GM21619 (cell line): ENCODE measurements at regions not wholly inside any gene's neighbourhood (a gene's known extent, or its start where the extent isn't known, plus 50 kb on each side); places are given as distances from the start of the nearest gene placed in this dataset.

Experiments
- ATAC-seq: cut with Tn5 transposase; IDR thresholded peaks from one replicate; pipeline ENCODE4 v1.9.1; 2021; ENCODE audit not compliant: unreplicated experiment

- no peak for ATAC-seq
These were observed 921.9 kb downstream of the QKI start for GRCh38 chr6:164336455-164336854.

GRCh38 chr6:164331026-164331425, 916.5 kb downstream of the QKI start:
- ATAC-seq: no peak

- no peak for ATAC-seq
These were observed 910.6 kb downstream of the QKI start for GRCh38 chr6:164325168-164325567.

GRCh38 chr6:164322533-164322932, 908.0 kb downstream of the QKI start:
- ATAC-seq: no peak

DNA sequence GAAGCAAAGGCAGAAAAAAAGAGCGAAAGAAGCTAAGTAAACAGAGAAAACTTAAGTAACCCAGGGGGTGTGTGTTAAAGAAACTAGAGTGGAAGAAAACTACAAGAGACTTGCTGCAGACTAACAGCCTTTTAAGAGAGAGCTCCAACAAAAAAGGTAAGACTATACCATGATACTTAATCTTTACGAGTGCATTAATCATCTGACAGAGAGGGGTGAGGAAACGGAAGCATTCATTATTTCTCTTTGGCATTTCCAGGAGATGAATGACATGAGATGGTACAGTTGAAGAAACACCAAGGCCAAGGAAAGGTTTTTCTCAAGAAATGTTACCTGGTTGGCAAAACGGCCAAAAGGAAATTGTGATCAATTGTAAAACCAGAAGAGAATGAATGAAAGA, 906.8 kb downstream of the QKI start:
- no peak for ATAC-seq

GRCh38 chr6:164315376-164315775, 900.9 kb downstream of the QKI start:
- ATAC-seq: no peak

DNA sequence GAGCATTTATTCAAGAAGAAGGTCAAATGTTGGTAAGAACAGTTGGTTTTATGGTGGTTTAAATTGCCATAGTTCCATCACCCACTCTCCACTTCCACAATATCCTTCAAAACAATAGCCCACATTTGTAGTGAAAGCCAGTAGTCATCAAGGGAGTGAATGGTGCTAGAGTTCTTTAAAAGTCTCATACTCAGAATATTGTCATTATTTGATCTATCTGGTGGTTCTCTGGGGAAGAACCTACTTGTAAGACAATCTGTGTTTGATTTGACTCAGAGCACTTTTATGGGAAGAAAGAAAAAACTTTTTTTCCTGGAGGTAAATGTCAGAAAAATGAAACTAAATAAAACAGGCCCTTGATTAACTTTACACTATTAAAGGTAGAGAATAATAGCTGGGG, 893.8 kb downstream of the QKI start:
- no peak for ATAC-seq

GRCh38 chr6:164303102-164303964, 888.8 kb downstream of the QKI start:
- no peak for ATAC-seq

- ATAC-seq: no peak
These were observed 881.9 kb downstream of the QKI start for GRCh38 chr6:164296411-164296810.

DNA sequence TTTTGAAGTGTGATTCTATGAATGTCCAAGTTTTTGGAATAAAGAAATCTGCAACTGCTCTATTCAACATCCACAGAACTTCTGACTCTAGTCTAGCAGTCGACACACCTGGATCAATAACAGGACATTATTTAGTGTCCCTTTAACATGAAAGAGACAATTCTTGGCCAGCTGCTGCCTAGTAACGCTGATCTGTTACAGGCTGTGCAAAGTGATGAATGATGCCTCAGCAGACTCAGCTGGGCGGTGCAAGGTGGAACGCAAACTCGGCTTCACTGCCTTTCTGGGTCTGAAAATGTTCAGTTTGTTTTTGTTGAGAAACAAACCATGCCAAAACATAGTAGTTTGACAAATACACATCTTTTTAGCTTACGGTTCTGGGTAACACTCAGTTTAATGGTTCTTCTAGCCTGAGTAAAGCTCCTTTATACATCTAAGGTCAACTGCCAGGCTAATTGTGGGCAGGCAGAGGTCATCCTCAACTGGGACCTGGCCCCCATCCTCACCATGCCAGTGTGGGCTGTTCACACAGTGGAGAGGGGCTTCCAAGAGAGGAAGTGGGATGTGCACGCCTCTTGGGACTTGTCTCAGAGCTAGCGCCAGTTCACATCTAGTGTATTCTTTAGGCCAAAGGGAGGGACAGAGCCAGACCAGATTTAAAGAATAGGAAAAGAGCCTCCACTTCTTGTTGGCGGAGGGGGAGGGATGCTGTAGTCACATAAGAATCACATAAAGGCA, 879.7 kb downstream of the QKI start:
- ATAC-seq: no peak

DNA sequence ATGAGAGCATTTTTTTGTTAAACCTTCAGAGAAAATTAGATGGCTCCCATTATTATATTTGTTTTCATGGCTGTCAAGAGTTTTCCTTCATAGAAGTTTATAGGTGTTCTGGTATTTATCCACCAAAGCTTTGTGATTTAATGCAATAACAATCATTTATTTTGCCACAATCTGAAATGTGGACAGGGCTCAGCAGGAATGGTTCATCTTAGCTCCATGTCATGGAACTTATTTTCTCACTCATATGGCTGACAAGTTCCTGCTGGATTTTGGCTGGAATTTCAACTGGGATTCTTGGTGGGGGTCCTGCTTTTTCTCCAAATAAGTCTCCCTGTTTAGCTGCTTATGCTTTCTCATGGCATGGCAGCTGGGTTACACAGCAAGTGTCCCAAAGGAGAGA, 876.7 kb downstream of the QKI start:
- no peak for ATAC-seq

DNA sequence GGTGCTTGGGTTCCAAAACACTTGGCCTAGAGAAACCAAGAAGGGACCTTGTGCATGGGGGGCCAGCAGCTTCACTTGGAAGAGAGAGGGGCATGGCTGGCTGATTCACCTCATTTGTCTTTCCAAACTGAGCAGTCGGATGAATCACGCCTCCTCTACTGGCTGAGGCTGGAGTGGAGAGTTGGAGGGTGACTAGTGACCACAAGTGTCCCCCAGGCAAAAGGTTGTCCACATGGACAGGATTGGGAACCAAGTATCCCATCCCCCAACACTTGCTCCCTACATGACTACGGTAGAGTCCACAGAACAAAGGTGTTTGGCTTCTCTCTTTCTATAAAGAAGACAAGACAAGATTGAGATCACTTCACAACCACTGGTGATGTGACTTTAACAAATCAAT, 875.6 kb downstream of the QKI start:
- ATAC-seq: no peak

GRCh38 chr6:164286011-164286410, 871.5 kb downstream of the QKI start:
- no peak for ATAC-seq

- no peak for ATAC-seq
These were observed 869.1 kb downstream of the QKI start for GRCh38 chr6:164283574-164283973.

- no peak for ATAC-seq
These were observed 861.7 kb downstream of the QKI start for GRCh38 chr6:164276211-164276610.

DNA sequence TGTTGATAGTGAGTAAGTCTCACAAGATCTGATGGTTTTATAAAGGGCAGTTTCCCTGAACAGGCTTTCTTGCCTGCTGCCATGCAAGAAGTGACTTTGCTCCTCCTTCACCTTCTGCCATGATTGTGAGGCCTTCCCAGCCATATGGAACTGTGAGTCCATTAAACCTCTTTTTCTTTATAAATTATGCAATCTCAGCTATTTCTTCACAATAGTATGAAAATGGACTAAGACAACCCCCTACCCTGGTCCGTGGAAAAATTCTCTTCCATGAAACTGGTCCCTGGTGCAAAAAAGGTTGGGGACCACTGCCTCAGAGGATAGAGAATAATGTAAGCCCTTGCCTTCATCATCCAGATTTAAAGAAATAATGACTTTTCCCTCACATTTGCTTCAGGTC, 861.3 kb downstream of the QKI start:
- ATAC-seq: no peak

- no peak for ATAC-seq
These were observed 860.0 kb downstream of the QKI start for GRCh38 chr6:164274493-164274892.

DNA sequence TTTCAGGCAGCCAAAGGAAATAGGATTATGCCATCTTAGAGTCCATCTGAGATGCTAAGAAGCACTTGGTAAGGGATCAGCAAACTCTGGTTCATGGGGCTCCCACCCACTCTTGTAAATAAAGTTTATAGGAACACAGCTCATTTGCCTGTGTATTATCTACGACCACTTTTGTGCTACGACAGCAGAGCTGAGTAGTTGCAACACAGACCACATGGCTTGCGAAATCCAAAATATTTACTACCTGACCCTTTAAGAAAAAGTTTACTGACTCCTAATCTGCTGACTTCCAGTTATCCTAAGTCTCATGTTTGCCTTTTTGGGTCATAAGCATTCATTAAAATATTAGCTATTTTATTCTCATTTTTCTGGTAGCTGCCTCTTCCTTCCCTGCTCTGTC, 859.0 kb downstream of the QKI start:
- ATAC-seq: no peak

GRCh38 chr6:164266851-164267250, 852.3 kb downstream of the QKI start:
- no peak for ATAC-seq

- no peak for ATAC-seq
These were observed 847.8 kb downstream of the QKI start for GRCh38 chr6:164262348-164262747.

- no peak for ATAC-seq
These were observed 843.9 kb downstream of the QKI start for GRCh38 chr6:164258421-164258820.

DNA sequence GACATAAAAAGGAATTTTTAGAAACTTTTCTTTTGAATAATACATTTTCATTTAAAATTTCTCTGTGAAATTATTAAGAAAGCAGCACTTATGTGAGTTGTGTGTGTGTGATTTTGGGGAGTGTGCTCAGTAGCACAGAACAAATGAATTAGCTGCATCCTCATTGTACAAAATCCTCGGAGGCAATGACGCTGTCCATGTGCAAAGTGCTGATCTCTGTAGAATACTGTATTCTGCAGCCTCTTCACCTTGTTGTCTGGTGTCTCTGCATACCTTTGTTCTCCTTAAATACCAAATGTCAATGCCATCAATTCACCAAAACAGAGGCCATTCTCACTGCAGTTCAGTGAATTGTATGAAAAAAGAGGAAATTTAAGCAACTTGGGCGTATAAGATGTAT, 838.4 kb downstream of the QKI start:
- ATAC-seq: no peak
